Endothelial cell of umbilical vein (primary cell): ENCODE measurements at regions not wholly inside any gene's neighbourhood (a gene's known extent, or its start where the extent isn't known, plus 50 kb on each side); places are given as distances from the start of the nearest gene placed in this dataset.

Experiments
- BruUV-seq: library from RNA; stranded (reverse); fragments of 400-500 nt; replicated peaks from 2 replicates; lab custom pipeline; 2021; lab: Mats Ljungman, UMichigan
- CTCF ChIA-PET: fragments of 300-600, 350-600 bp; sonication (Branson Sonifier 250); formaldehyde crosslinking; loops from one replicate; lab custom pipeline; 2021; ENCODE audit warnings: antibody characterized with exemption, inconsistent platforms; lab: Charles Lee
- POLR2A ChIA-PET: fragments of 300-600, 350-600 bp; sonication (Branson Sonifier 250); formaldehyde crosslinking; loops from one replicate; lab custom pipeline; 2021; ENCODE audit warnings: antibody characterized with exemption, inconsistent platforms; lab: Charles Lee
- DNase-seq: peaks from one replicate; pipeline ENCODE4 v3.0.0-alpha.2; 2011; ENCODE audit warnings: low read depth, low spot score
- FAIRE-seq: peaks from 2 replicates; lab custom pipeline; 2011; peaks lifted over from hg19 to GRCh38; lab: Jason Lieb, UNC
- H2AFZ ChIP-seq: 2 replicates; pipeline ENCODE4 v1.6.0; 2012; ENCODE audit warnings: low read depth, low read length, control low read depth, inconsistent platforms
- H3K27ac ChIP-seq: 2 replicates; pipeline ENCODE4 v1.5.1; 2011; ENCODE audit warnings: low read depth, mild to moderate bottlenecking, control low read depth, low read length, moderate library complexity; ENCODE audit not compliant: insufficient read depth
- H3K27me3 ChIP-seq, 2 experiments: 2 replicates each; pipeline versions ENCODE4 v1.6.0 to v1.6.1; 2011; ENCODE audit warnings: low read length in 2 of 2, mixed read lengths in 1 of 2; ENCODE audit not compliant: control insufficient read depth in 2 of 2, insufficient read depth in 2 of 2
- H3K36me3 ChIP-seq, 2 experiments: 2 replicates in 1 of 2; 3 replicates in 1 of 2; pipeline ENCODE4 v1.5.1; 2011; ENCODE audit warnings: low read length in 2 of 2, mild to moderate bottlenecking in 1 of 2, moderate library complexity in 1 of 2; ENCODE audit not compliant: control insufficient read depth in 2 of 2, insufficient read depth in 2 of 2; ENCODE audit errors: extremely low read depth in 1 of 2
- H3K4me1 ChIP-seq: 3 replicates; pipeline ENCODE4 v1.5.1; 2011; ENCODE audit warnings: mild to moderate bottlenecking, low read length; ENCODE audit not compliant: control insufficient read depth, insufficient read depth; ENCODE audit errors: extremely low read depth
- H3K4me2 ChIP-seq: 2 replicates; pipeline ENCODE4 v1.6.1; 2011; ENCODE audit warnings: low read length, control low read depth, mixed read lengths; ENCODE audit not compliant: insufficient read depth
- H3K4me3 ChIP-seq, 3 experiments: fragments of 200-600 bp in 1 of 3; sonication (generic), shearing (Covaris generic) in 1 of 3; replicated peaks in 1 of 3; 2 replicates each; pipeline ENCODE4 v1.5.1; 2011 to 2016; ENCODE audit warnings: control low read depth in 3 of 3, low read length in 3 of 3, mild to moderate bottlenecking in 2 of 3, inconsistent platforms in 1 of 3, low read depth in 1 of 3, moderate library complexity in 1 of 3; ENCODE audit not compliant: insufficient read depth in 1 of 3
- H3K79me2 ChIP-seq: 2 replicates; pipeline ENCODE4 v1.6.0; 2012; ENCODE audit warnings: low read length, inconsistent platforms; ENCODE audit not compliant: control insufficient read depth, insufficient read depth
- H3K9ac ChIP-seq: replicated peaks from 2 replicates; pipeline ENCODE3; 2011; ENCODE audit warnings: low read length, control low read depth; ENCODE audit not compliant: insufficient read depth; ENCODE audit errors: extremely low read depth
- H3K9me1 ChIP-seq: replicated peaks from 3 replicates; pipeline ENCODE4 v1.6.0; 2011; ENCODE audit warnings: mild to moderate bottlenecking, low read length; ENCODE audit not compliant: control insufficient read depth, insufficient read depth; ENCODE audit errors: extremely low read depth
- H3K9me3 ChIP-seq: replicated peaks from 2 replicates; pipeline ENCODE4 v1.5.1; 2012; ENCODE audit warnings: low read length, inconsistent platforms; ENCODE audit not compliant: control insufficient read depth, insufficient read depth
- H4K20me1 ChIP-seq: replicated peaks from 2 replicates; pipeline ENCODE3; 2011; ENCODE audit warnings: mild to moderate bottlenecking, low read length; ENCODE audit not compliant: control insufficient read depth, insufficient read depth; ENCODE audit errors: extremely low read depth
- EZH2 ChIP-seq: IDR thresholded peaks from 2 replicates; pipeline ENCODE4 v1.6.1; 2012; ENCODE audit warnings: borderline replicate concordance, low read depth, mild to moderate bottlenecking, moderate library complexity, low read length, inconsistent platforms; ENCODE audit not compliant: severe bottlenecking
- FOS ChIP-seq: IDR thresholded peaks from 2 replicates; pipeline ENCODE4 v1.6.1; 2011; ENCODE audit warnings: mild to moderate bottlenecking, low read length, moderate library complexity, borderline replicate concordance; ENCODE audit not compliant: insufficient read depth
- GATA2 ChIP-seq: IDR thresholded peaks from 2 replicates; pipeline ENCODE4 v1.7.0; 2011; ENCODE audit warnings: low read depth, mild to moderate bottlenecking, moderate library complexity, mixed read lengths, low read length; ENCODE audit not compliant: insufficient read length, insufficient read depth
- JUN ChIP-seq: IDR thresholded peaks from 2 replicates; pipeline ENCODE4 v1.6.1; 2011; ENCODE audit warnings: borderline replicate concordance, low read depth; ENCODE audit not compliant: insufficient read length, insufficient read depth
- MYC ChIP-seq: IDR thresholded peaks from one replicate; pipeline ENCODE4 v1.6.1; 2011; ENCODE audit warnings: mild to moderate bottlenecking, low read depth, low read length
- POLR2A ChIP-seq: IDR thresholded peaks from 2 replicates; pipeline ENCODE4 v1.6.1; 2012; ENCODE audit warnings: low read depth, mild to moderate bottlenecking, control low read depth, low read length
- POLR2AphosphoS5 ChIP-seq: IDR thresholded peaks from 2 replicates; pipeline ENCODE4 v1.6.1; 2012; ENCODE audit warnings: low read depth, mild to moderate bottlenecking, control low read depth, low read length, moderate library complexity; ENCODE audit not compliant: insufficient read depth
- dilution Hi-C: fragments of 300-500 bp; cut with MboI; formaldehyde crosslinking; loops from one replicate; pipeline ENCODE4 v1.15.0; 2019; ENCODE audit warnings: low sequenced_read_pairs; ENCODE audit not compliant: extremely low pct_ligation_motif_present
- intact Hi-C: fragments of 100-400 bp; cut with micrococcal nuclease; formaldehyde crosslinking; loops from one replicate; pipeline ENCODE4 v1.10.0; 2022
- TF ChIP-seq, protein P1 (sequence below): IDR thresholded peaks from 2 replicates; pipeline ENCODE4 v1.6.1; 2011; ENCODE audit not compliant: insufficient read depth, insufficient read length
- TF ChIP-seq, protein P2 (sequence below), 2 donors: IDR thresholded peaks; 1 replicate in 1 of 2; 2 replicates in 1 of 2; pipeline ENCODE4 v1.5.1; 2011; ENCODE audit warnings: low read length in 2 of 2, mild to moderate bottlenecking in 2 of 2, moderate library complexity in 2 of 2, control low read depth in 1 of 2, inconsistent platforms in 1 of 2, low read depth in 1 of 2; ENCODE audit not compliant: insufficient read depth in 1 of 2; ENCODE audit errors: extremely low read depth in 1 of 2

DNA sequence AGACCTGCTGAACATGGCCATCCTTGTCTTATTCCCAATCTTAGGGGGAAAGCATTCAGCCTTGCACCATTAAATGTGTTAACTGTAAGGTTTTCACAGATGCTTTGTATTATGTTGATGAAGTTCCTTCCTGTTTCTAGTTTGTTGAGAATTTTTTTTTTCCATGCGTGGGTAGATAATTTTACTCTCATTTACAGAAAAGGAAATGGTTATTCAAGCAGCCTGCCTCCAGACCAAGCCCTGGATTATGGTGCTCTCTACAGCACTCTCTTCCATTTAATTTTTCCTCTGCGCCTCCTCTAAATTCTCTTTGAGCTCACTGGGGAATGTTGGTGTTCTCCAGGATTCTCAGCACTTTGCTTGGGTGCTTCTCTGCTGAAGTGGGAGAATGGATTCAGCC is 179.3 kb upstream of the PZP start:
- CTCF ChIA-PET: interaction anchor here (1.3 to 1.4 kb wide), 2 partner anchors 56 to 82 kb away, joined by 4 to 9 read pairs; no protein-coding TSS in a partner anchor
- no TSS peak for BruUV-seq
- H3K9me3 ChIP-seq: no peaks in the 10 kb centered on the region
- H3K36me3 ChIP-seq: no peaks in the 10 kb centered on the region
- POLR2A ChIA-PET: no interaction called here
- no peak overlapping the region for H3K27ac ChIP-seq
- no peaks in the 10 kb centered on the region for H3K79me2 ChIP-seq
- H3K9ac ChIP-seq: no peak overlapping the region
- TF ChIP-seq, protein P1, sequence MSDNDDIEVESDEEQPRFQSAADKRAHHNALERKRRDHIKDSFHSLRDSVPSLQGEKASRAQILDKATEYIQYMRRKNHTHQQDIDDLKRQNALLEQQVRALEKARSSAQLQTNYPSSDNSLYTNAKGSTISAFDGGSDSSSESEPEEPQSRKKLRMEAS: no peak
- TF ChIP-seq MYC (no peak), EZH2 (no peak), FOS (no peak), JUN (no peak), POLR2A (no peak), POLR2AphosphoS5 (no peak), GATA2 (no peak)
- TF ChIP-seq, protein P2, sequence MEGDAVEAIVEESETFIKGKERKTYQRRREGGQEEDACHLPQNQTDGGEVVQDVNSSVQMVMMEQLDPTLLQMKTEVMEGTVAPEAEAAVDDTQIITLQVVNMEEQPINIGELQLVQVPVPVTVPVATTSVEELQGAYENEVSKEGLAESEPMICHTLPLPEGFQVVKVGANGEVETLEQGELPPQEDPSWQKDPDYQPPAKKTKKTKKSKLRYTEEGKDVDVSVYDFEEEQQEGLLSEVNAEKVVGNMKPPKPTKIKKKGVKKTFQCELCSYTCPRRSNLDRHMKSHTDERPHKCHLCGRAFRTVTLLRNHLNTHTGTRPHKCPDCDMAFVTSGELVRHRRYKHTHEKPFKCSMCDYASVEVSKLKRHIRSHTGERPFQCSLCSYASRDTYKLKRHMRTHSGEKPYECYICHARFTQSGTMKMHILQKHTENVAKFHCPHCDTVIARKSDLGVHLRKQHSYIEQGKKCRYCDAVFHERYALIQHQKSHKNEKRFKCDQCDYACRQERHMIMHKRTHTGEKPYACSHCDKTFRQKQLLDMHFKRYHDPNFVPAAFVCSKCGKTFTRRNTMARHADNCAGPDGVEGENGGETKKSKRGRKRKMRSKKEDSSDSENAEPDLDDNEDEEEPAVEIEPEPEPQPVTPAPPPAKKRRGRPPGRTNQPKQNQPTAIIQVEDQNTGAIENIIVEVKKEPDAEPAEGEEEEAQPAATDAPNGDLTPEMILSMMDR (IDR thresholded peaks at IDR 0.05; ENCODE audit: extremely low read depth in 1 of 2, insufficient read depth in 1 of 2, low read depth in 1 of 2, low read length in 2 of 2): no peak
- DNase-seq (no peak), FAIRE-seq (no peak)
- no peak overlapping the region for H2AFZ ChIP-seq
- dilution Hi-C loops (no loop called here), intact Hi-C loops (no loop called here)
- H3K27me3 ChIP-seq: peaks cover 5 to 9% of the 10 kb centered on the region in 2 experiments
- H3K4me1 ChIP-seq: no peaks in the 10 kb centered on the region
- H3K4me3 ChIP-seq: no peak overlapping the region
- no peaks in the 10 kb centered on the region for H4K20me1 ChIP-seq
- no peaks in the 10 kb centered on the region for H3K9me1 ChIP-seq
- H3K4me2 ChIP-seq: no peak overlapping the region
